Smooth muscle cell (in vitro differentiated cells): ENCODE measurements at regions not wholly inside any gene's neighbourhood (a gene's known extent, or its start where the extent isn't known, plus 50 kb on each side); places are given as distances from the start of the nearest gene placed in this dataset.

ENCODE experiments used
- DNase-seq: peaks from one replicate; lab custom pipeline; 2025; ENCODE audit not compliant: unreplicated experiment; lab: John Stamatoyannopoulos, UW
- H2AFZ ChIP-seq: fragments of 200-600 bp; sonication (generic); 2 replicates; pipeline ENCODE4 v1.6.0; 2016; ENCODE audit warnings: antibody characterized with exemption, low read depth, mild to moderate bottlenecking
- H3F3A ChIP-seq: fragments of 200-600 bp; sonication (generic); 2 replicates; pipeline ENCODE4 v1.6.0; 2017; ENCODE audit warnings: antibody characterized with exemption, low read depth
- H3K27ac ChIP-seq: fragments of 200-600 bp; sonication (generic); 2 replicates; pipeline ENCODE4 v1.5.1; 2016; ENCODE audit warnings: low read depth, mild to moderate bottlenecking
- H3K27me3 ChIP-seq: fragments of 200-600 bp; sonication (generic); 2 replicates; pipeline ENCODE4 v1.6.1; 2016; ENCODE audit warnings: low read depth, mild to moderate bottlenecking
- H3K36me3 ChIP-seq: fragments of 200-600 bp; sonication (generic); 2 replicates; pipeline ENCODE4 v1.5.1; 2016; ENCODE audit warnings: low read depth
- H3K4me1 ChIP-seq: fragments of 200-600 bp; sonication (generic); 2 replicates; pipeline ENCODE4 v1.5.1; 2016; ENCODE audit warnings: low read depth
- H3K4me2 ChIP-seq: fragments of 200-600 bp; sonication (generic); 2 replicates; pipeline ENCODE4 v1.6.0; 2016; ENCODE audit warnings: mild to moderate bottlenecking
- H3K4me3 ChIP-seq: fragments of 200-600 bp; sonication (generic); 2 replicates; pipeline ENCODE4 v1.5.1; 2016; ENCODE audit warnings: mild to moderate bottlenecking
- H3K79me2 ChIP-seq: fragments of 200-600 bp; sonication (generic); 2 replicates; pipeline ENCODE4 v1.6.0; 2016; ENCODE audit warnings: low read depth, mild to moderate bottlenecking
- H3K9ac ChIP-seq: fragments of 200-600 bp; sonication (generic); 2 replicates; pipeline ENCODE4 v1.6.0; 2016; ENCODE audit warnings: low read depth
- H3K9me3 ChIP-seq: fragments of 200-600 bp; sonication (generic); replicated peaks from 2 replicates; pipeline ENCODE4 v1.5.1; 2016; ENCODE audit warnings: low read depth
- H4K20me1 ChIP-seq: fragments of 200-600 bp; sonication (generic); 2 replicates; pipeline ENCODE4 v1.6.0; 2016; ENCODE audit warnings: low read depth
- WGBS: methylation state at CpG from one replicate; pipeline ENCODE4 v1.1.7; 2016; ENCODE audit warnings: low lambda C conversion rate; 5-methylcytosine and 5-hydroxymethylcytosine counted together
- TF ChIP-seq, protein P1 (sequence below): fragments of 200-600 bp; sonication (generic); IDR thresholded peaks from 2 replicates; pipeline ENCODE4 v1.5.1; 2017; ENCODE audit warnings: borderline replicate concordance, mild to moderate bottlenecking, antibody characterized with exemption; ENCODE audit not compliant: insufficient read depth, poor library complexity, severe bottlenecking

DNA sequence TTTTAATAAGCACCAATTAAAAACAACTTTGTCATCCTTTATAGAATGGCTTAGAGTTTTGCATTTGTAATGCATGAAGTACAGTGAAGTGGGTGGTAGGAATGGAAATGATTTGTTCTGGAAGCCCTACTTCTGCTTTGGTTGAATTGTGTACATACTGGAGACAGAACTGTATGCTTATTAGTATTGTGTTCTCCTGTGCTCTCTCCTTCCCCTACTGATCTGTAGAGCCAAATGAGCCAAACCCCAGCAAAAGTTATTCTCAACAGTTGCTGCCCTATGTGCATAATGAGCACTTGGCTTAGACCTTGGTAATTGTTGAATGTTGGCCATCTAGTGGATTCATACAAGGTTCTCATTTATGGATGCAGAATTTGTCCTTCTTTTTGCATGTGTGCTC, 916.1 kb downstream of the GALC start:
- no peak for DNase-seq
- Histone ChIP-seq H3K27ac (no peak overlapping the region), H2AFZ (no peak overlapping the region), H3K27me3 (no peaks in the 10 kb centered on the region), H3F3A (no peaks in the 10 kb centered on the region), H3K9me3 (no peaks in the 10 kb centered on the region), H3K4me1 (no peaks in the 10 kb centered on the region), H3K4me3 (no peak overlapping the region), H3K79me2 (no peaks in the 10 kb centered on the region), H3K36me3 (no peaks in the 10 kb centered on the region), H4K20me1 (no peaks in the 10 kb centered on the region), H3K4me2 (no peak overlapping the region), H3K9ac (no peak overlapping the region)
- TF ChIP-seq, protein P1, sequence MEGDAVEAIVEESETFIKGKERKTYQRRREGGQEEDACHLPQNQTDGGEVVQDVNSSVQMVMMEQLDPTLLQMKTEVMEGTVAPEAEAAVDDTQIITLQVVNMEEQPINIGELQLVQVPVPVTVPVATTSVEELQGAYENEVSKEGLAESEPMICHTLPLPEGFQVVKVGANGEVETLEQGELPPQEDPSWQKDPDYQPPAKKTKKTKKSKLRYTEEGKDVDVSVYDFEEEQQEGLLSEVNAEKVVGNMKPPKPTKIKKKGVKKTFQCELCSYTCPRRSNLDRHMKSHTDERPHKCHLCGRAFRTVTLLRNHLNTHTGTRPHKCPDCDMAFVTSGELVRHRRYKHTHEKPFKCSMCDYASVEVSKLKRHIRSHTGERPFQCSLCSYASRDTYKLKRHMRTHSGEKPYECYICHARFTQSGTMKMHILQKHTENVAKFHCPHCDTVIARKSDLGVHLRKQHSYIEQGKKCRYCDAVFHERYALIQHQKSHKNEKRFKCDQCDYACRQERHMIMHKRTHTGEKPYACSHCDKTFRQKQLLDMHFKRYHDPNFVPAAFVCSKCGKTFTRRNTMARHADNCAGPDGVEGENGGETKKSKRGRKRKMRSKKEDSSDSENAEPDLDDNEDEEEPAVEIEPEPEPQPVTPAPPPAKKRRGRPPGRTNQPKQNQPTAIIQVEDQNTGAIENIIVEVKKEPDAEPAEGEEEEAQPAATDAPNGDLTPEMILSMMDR = no peak

DNA sequence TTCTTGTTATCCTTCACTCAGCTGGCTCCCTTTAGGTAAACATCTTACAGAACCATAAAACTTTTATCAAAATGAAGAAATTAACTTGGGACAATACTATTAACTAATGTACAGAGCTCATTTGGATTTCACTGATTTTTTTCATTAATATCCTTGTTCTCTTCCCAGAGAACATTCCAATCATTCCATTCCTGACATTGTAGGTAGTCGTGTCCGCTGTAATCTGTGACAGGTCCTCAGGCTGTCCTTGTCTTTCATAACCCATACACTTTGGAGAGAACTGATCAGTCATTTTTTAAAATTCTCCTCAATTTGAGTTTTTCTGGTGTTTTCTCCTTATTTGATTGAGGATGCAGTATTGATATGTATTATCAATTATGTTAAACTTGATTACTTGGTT, 916.8 kb downstream of the GALC start:
- Histone ChIP-seq H2AFZ (no peak overlapping the region), H3K4me3 (no peak overlapping the region), H3K27me3 (no peaks in the 10 kb centered on the region), H3F3A (no peaks in the 10 kb centered on the region), H3K36me3 (no peaks in the 10 kb centered on the region), H4K20me1 (no peaks in the 10 kb centered on the region), H3K27ac (no peak overlapping the region), H3K9me3 (no peaks in the 10 kb centered on the region), H3K9ac (no peak overlapping the region), H3K4me2 (no peak overlapping the region), H3K79me2 (no peaks in the 10 kb centered on the region), H3K4me1 (no peaks in the 10 kb centered on the region)
- no peak for DNase-seq
- WGBS = 59% methylated on average over 2 of the region's 2 CpGs
- TF ChIP-seq, protein P1 = no peak

DNA sequence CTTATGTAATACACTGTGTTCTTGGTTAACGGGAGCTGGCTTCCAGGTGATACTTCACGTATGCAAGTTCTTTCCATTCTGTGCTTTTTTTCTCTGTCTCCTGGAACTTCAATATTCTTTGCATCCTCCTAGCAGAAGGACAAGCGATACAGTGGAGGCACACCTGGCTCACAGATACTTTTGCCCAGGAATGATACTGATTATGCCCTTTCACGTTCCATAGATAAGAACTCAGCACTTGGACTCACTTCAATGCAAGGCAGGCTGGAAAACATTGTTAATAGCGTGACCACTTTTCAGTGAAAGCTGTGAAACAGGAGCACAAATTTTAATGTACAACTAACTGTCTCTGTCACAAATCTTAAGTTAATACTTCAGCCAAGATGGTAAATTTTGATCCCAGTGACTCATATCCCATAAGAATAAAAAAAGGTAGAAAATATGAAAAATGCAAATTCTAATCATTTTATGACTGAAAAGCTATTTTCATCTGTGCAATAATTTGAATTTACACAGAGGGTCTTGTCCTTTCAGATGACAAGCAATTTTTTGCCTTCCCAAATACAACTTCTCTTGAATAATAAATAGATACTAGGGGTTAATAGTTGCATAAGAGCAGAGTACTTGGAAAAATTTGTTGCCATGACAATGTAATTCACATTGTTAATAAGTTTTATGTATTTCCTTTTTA, 919.0 kb downstream of the GALC start:
- no peaks in the 10 kb centered on the region for H4K20me1 ChIP-seq
- 92% methylated on average over 5 of the region's 5 CpGs for whole genome bisulfite sequencing

More for the DNA sequence above, 919.0 kb downstream of the GALC start:
- Histone ChIP-seq H3K36me3 (no peaks in the 10 kb centered on the region), H3F3A (no peaks in the 10 kb centered on the region), H3K27ac (no peak overlapping the region), H3K27me3 (no peaks in the 10 kb centered on the region), H3K9me3 (no peaks in the 10 kb centered on the region), H3K9ac (no peak overlapping the region), H2AFZ (no peak overlapping the region), H3K4me2 (no peak overlapping the region), H3K4me3 (no peak overlapping the region), H3K4me1 (no peaks in the 10 kb centered on the region), H3K79me2 (no peaks in the 10 kb centered on the region)
- TF ChIP-seq, protein P1 = no peak
- DNase-seq = no peak
